ENCODE measurements at regions not wholly inside any gene's neighbourhood (a gene's known extent, or its start where the extent isn't known, plus 50 kb on each side); places are given as distances from the start of the nearest gene placed in this dataset.

GRCh38 chr5:38207343-38207742 lies 51.0 kb upstream of the EGFLAM start:
- DNase-seq (ENCODE audit: low read depth): no peak

GRCh38 chr5:38202741-38203140 lies 55.6 kb upstream of the EGFLAM start:
- no peak for DNase-seq (ENCODE audit: low read depth)

DNA sequence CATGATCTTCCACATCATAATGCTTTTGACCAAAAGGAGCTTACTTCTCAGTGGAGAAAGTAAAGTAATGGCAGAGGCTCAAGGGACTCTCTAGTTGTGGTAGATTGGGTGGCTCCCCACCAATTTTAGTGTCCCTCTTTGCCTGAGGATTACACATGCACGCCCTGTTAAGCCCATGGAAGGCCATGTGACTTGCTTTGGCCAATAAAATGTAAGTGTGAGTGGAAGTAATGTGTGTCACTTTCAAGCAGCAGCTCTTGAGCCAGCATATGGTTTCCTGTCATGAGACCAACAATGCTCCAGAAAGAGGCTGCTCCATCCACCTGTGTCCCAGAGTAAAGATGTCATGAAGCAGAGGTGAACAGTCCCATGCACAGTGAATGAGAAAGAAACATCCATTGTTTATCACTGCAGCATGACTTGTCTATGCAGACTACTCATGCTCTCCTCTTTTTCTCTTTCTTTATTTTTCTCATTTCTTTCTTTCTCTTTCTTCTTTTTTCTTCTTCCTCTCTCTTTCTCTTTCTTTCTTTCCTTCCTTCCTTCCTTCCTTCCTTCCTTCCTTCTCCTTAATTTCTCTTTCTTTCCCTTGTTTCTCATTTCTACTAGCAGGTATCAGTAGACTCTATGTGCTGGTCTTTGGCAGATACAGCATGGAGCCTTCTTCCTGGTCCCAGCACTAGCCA lies 57.3 kb upstream of the EGFLAM start:
- no peak for DNase-seq (ENCODE audit: low read depth)

DNA sequence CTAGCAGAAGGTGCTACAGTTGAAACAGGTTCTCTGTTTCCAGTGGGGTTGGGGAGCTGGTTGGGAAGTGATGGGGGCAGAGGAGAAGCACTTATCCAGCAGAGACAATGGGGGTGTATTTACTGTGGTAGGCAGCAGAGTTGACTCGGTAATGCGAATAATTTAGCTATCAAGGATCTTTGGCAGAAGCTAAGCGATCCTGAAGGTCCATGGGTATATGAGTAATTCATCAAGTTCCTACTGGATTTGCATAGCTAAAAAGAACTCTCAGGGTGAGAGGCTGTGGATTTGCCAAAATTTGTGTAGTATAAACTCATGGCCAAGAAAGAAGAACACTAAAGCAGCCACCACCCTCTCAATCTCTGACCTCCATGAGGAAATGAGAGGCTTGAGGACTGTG lies 61.2 kb upstream of the EGFLAM start:
- no peak for DNase-seq (ENCODE audit: low read depth)

DNA sequence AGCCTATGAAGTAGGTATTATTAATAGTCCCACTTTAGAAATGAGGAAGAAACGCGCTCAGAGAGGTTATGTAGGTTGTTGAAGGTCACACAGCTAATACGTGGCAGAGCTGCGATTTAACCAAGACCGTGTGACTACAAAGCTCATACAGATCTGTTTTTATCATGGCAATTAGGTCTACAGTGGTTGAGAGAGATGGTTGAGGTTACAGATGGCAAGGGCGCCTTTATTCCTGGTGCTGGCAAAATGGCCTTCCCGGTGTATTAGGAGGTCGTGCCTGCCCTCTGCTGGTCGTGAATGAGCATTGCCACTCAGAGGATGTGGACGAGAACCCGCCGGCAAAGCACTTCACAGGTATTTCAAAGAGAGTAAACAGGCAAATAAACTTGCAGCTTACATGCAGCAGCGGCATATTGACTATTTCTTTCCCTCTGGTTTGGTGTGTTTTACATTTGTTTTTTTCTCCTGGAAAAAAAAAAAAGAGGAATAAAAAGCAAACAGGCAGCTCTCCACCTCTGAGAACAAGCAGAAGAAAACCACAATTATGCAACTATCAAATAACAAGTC lies 65.3 kb upstream of the EGFLAM start:
- no peak for DNase-seq (ENCODE audit: low read depth)

DNA sequence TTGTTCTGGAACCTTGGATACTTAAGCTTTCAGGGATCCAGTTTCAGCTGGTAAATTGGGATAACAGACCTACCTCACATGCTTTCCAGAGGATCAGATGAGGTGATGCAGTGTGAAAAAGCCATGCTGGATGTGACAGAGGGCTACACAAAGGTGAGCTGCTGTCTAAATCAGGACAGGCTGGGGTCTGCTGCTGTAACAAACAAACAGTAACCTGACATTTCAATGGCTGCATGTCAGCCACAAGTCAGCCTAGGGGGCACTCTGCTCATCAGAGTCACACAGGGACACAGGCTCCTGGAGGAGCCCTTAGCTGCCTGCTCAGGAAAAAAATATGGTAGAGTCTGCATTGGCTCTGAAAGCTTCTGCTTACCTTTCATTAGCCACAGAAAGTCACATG lies 66.7 kb upstream of the EGFLAM start:
- no peak for DNase-seq (ENCODE audit: low read depth)

DNA sequence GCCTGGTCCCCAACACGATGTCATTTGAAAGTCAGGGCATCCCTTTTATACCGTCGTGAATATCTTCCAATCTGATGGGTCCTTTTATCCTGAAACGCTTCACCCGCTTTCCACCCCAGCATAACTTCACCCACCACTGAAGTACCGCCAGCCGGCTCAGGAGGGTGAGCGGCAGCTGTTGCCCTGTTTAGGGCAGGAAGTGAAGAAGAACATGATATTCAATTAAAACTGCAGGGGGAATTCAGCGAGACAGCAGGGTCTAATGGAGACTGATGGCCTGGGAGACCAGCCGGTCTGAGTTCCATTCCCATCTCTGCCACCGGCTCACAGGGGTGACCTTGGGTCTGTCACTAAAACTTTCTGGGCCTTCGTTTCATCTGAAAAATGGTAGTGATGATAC lies 68.2 kb upstream of the EGFLAM start:
- DNase-seq (ENCODE audit: low read depth): no peak

DNA sequence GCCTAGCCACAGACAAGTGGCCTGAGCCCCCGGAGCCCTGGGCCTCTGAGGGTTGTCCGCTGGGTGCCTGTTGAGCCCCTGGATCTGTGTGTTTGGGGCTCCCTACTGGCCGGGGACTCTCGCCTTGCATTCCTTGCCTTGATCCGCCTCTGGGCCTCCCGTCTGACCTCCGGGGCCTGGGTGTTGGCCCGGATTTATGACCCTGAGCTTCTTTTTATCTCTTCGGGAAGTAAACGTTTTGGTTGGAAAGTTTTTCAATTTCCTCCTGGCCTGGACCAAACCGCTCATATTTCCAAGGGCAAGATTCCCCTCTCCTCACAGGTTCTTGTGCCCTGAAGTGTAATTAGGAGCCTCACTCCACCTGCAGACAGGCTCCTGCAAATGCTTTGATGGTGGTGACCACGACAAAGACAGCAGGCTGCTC lies 69.3 kb upstream of the EGFLAM start:
- no peak for DNase-seq (ENCODE audit: low read depth)

- DNase-seq (ENCODE audit: low read depth): no peak
Observed at GRCh38 chr5:38188591-38188990, 69.8 kb upstream of the EGFLAM start.

GRCh38 chr5:38187532-38187931 lies 70.8 kb upstream of the EGFLAM start:
- no peak for DNase-seq (ENCODE audit: low read depth)

- DNase-seq (ENCODE audit: low read depth): no peak
Observed at GRCh38 chr5:38184627-38185026, 73.7 kb upstream of the EGFLAM start.

GRCh38 chr5:38182991-38183390 lies 75.4 kb upstream of the EGFLAM start:
- DNase-seq (ENCODE audit: low read depth): no peak

DNA sequence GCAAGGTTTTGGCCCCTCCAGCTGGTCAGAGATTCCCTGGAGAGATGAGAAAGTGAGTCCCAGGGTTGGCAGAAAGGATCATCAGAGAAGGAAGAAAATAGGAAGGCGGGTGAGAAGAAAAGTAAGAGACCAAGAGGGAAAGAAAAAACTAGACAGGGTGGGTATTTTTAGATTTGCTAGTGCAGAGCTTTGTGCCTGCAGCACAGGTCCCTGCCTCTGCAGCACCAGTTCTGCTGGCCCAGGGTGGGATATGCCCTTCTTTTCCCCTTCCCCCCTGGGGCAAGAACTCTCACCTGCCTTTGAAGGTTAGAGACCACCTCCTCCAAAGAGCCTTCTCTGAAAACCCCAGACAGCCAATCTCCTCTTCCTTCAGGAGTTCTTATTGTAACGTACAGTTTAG lies 90.3 kb upstream of the EGFLAM start:
- DNase-seq (ENCODE audit: low read depth): no peak

GRCh38 chr5:38167562-38167996 lies 90.8 kb upstream of the EGFLAM start:
- no peak for DNase-seq (ENCODE audit: low read depth)

DNA sequence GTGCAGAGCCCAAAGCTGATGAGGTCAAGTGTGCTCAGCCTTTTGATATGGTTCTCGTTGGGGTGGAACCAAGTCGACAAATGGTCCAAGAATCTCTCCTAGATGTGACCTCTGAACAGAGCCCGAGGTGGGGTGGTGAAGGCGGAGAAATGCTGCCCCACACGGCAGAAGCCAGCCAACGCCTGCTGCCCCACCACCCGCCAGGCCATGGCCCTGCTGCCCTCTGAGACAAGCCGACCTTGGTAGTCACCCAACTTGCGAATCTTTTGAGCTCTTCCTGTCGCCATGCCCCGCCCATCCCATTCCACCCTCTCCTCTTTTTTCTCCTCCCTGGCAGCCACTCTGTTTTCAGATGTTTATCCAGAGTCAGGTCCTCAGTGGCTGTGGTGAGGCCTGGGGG lies 91.5 kb upstream of the EGFLAM start:
- DNase-seq (ENCODE audit: low read depth): no peak

DNA sequence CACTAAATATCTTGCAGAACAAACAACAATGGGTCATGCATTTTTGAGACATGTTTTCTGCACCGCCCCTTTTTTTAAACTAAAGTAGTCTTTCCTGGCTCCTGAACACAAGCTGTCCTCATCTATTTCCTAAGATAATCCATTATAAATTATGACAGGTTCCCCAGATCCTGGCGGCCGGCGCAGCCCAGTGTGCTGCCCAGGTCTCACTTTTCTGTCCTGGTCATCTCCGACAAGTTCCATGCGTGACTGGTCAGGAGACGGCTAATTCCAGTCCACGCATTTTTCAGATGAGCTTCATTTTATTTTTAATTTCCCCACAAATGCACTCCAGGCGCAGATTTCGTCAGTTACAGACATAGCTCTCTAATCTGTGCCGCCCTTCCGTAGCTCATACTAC lies 92.9 kb upstream of the EGFLAM start:
- DNase-seq (ENCODE audit: low read depth): no peak

GRCh38 chr5:38164776-38165399 lies 93.5 kb upstream of the EGFLAM start:
- no peak for DNase-seq (ENCODE audit: low read depth)

DNA sequence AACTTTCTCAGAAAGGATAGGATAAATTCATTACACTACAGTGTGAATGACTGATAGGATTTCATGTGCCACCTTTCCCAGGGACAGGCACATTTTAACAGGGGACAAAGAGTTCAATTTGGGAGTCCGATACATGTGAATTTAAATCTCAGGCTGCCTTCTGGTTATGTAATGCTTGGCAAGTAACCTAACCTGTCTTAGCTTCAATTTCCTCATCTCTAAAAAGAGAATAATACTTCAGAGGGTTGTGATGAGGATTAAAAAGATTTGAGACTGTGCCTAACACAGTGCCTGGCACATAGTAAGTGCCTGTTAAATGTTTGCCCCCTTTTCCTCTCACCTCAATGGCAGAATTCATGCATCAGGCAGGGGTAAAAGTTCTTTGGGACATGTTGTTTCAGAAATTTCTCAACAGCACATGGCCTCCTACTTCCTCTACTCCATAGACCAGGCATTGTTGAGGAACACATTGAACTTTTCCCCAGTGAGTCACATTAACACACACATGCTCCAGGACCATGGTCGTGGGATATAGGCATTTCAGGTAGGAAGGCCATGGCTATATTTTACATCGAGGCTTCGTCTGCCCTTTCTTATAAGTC lies 94.6 kb upstream of the EGFLAM start:
- no peak for DNase-seq (ENCODE audit: low read depth)

GRCh38 chr5:38162625-38163024 lies 95.7 kb upstream of the EGFLAM start:
- DNase-seq (ENCODE audit: low read depth): no peak

DNA sequence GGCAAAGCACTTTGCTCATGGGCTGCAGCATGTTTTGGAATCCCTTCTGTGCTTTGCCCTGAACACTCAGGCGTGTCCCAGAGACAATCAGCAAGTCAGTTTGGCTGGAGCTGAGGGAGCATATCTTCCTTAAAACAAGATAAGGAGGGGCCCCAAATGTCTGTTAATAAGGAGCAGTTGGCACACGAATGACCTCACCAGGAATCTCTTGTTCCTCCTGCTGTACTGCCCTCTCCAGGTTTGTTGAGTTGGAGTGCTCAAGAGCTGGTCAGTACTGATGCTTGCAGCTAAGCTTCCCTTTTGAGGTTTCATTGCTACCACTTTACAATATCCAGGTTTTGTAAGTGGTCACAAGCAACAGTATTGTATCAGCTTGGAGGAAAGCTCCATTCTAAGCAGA lies 101.3 kb upstream of the EGFLAM start:
- DNase-seq (ENCODE audit: low read depth): no peak

DNA sequence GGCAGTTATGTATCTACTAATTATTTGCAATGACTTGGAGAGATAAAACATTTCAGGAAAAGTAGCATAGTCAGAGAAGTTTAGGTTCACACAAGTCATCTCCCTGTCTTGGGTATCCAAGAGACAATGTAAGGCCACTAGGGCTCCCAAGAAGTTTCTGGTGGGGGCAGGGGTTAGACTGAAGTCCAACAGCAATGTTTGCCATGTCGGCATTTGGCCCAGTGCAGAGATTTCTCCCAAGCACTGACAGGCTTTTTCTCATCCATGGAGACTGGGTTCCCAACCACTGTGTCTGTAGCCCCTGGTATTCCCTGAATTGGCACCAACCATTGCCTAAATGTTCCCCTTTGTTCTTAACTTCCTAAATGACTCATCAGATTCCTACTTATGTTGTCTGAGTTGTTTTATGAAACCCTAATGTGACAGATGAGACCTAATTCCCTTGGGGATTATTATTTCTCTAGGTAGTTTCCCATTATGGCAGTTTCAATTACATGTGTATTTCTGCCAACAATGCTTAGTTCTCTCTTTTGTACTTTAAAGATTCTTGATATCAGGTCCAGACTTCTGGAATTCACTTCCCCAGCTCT lies 103.6 kb upstream of the EGFLAM start:
- DNase-seq (ENCODE audit: low read depth): no peak

DNA sequence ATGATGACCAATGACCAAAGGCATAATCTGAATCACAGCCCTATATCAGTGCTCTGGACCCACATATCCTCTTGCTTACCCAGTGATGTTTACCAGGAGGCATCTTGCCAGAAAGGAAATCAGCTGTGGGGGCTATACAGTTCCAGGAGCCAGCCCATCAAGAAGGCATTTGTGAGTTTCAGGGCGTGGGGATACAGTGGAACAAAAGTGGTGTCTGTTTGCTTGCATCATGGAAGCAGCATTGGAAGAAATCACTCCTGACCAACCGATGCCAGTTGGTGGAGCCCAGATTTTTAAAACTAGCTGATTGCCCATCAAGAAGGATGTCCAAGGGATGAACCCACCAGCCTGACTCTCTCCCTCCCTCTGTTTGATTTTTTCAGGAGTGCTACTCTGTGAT lies 106.5 kb upstream of the EGFLAM start:
- no peak for DNase-seq (ENCODE audit: low read depth)

DNA sequence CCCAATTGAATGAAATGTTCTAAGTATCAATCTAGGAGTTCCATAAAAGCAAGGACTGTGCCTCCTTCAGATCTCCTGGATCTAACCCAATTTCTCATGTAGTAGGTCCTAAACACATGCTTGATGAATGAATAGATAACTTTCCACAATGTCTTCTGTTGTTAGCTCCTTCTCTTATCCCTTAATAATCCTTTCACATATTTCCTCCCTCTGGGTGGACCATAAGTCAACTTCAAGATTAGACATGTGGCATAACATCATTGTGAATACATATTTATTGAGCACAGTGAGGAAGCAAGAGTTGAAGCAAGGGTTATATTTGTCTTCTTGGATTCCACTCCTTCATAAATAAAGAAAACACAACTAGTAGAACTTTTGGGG lies 108.6 kb upstream of the EGFLAM start:
- no peak for DNase-seq (ENCODE audit: low read depth)

Measured in GM04503 (cell line).